RWPE1 (cell line): ENCODE measurements at regions not wholly inside any gene's neighbourhood (a gene's known extent, or its start where the extent isn't known, plus 50 kb on each side); places are given as distances from the start of the nearest gene placed in this dataset.

Experiments used
- CTCF ChIA-PET: fragments of 350-600 bp; sonication (Branson Sonifier 250); formaldehyde crosslinking; extraction: SDS; loops from one replicate; lab custom pipeline; 2021; lab: Yijun Ruan, JAX
- POLR2A ChIA-PET: fragments of 400-600 bp; formaldehyde crosslinking; extraction: SDS; loops from one replicate; lab custom pipeline; 2020; ENCODE audit warnings: antibody characterized with exemption; ENCODE audit not compliant: low non-redundant PET; lab: Yijun Ruan, JAX
- DNase-seq: peaks from one replicate; pipeline ENCODE4 v3.0.0; 2012; ENCODE audit warnings: low spot score
- H3K27ac ChIP-seq: fragments of 450-650 bp; 2 replicates; pipeline ENCODE4 v1.5.1; 2017
- CTCF ChIP-seq: fragments of 450-650 bp; conservative IDR thresholded peaks from 2 replicates; pipeline ENCODE4 v1.5.1; 2017; ENCODE audit warnings: low read depth, mild to moderate bottlenecking

GRCh38 chr1:81453971-81454370 is 346.8 kb upstream of the ADGRL2 start:
- POLR2A ChIA-PET, result no interaction called here
- DNase-seq, result no peak
- no peak for TF ChIP-seq CTCF
- CTCF ChIA-PET, result interaction anchor here (0.9 kb wide), 1 partner anchor 172 kb away, joined by 3 read pairs; no protein-coding TSS in a partner anchor
- no peak overlapping the region for H3K27ac ChIP-seq

- CTCF ChIA-PET, result interaction anchor here (0.9 kb wide), 1 partner anchor 172 kb away, joined by 3 read pairs; no protein-coding TSS in a partner anchor
- no peak overlapping the region for H3K27ac ChIP-seq
- DNase-seq, result no peak
- POLR2A ChIA-PET, result no interaction called here
- TF ChIP-seq CTCF, result no peak
Measured at GRCh38 chr1:81453367-81453703, 347.4 kb upstream of the ADGRL2 start.

GRCh38 chr1:81452693-81453366 is 347.9 kb upstream of the ADGRL2 start:
- DNase-seq, result no peak
- POLR2A ChIA-PET, result no interaction called here
- no peak for TF ChIP-seq CTCF
- no peak overlapping the region for H3K27ac ChIP-seq
- CTCF ChIA-PET, result interaction anchor here (0.9 kb wide), 1 partner anchor 173 kb away, joined by 3 read pairs; no protein-coding TSS in a partner anchor

- H3K27ac ChIP-seq, result no peak overlapping the region
- no peak for TF ChIP-seq CTCF
- ChIA-PET POLR2A (no interaction called here), CTCF (no interaction called here)
- DNase-seq, result no peak
Measured at GRCh38 chr1:81449786-81450185, 350.9 kb upstream of the ADGRL2 start.

GRCh38 chr1:81446000-81446669 is 354.6 kb upstream of the ADGRL2 start:
- TF ChIP-seq CTCF, result no peak
- CTCF ChIA-PET, result no interaction called here
- POLR2A ChIA-PET, result no interaction called here
- no peak overlapping the region for H3K27ac ChIP-seq
- DNase-seq, result no peak

- DNase-seq, result no peak
- ChIA-PET POLR2A (no interaction called here), CTCF (no interaction called here)
- TF ChIP-seq CTCF, result no peak
- H3K27ac ChIP-seq, result no peak overlapping the region
Measured at GRCh38 chr1:81443288-81443687, 357.4 kb upstream of the ADGRL2 start.
